AG09319 (cell line): ENCODE measurements at regions not wholly inside any gene's neighbourhood (a gene's known extent, or its start where the extent isn't known, plus 50 kb on each side); places are given as distances from the start of the nearest gene placed in this dataset.

Experiments used
- DNase-seq: peaks from one replicate; pipeline ENCODE4 v3.0.0-alpha.2; 2010; ENCODE audit warnings: low read depth; ENCODE audit errors: extremely low read depth
- CTCF ChIP-seq: IDR thresholded peaks from 2 replicates; pipeline ENCODE4 v1.5.1; 2011; ENCODE audit warnings: low read depth, mild to moderate bottlenecking, inconsistent platforms, low read length, moderate library complexity

GRCh38 chr18:39524370-39524769 lies 1958.8 kb upstream of the CELF4 start:
- no peak for DNase-seq
- no peak for TF ChIP-seq CTCF

GRCh38 chr18:39523281-39523680 lies 1957.7 kb upstream of the CELF4 start:
- DNase-seq, result no peak
- no peak for TF ChIP-seq CTCF

- no peak for DNase-seq
- no peak for TF ChIP-seq CTCF
These were observed 1955.6 kb upstream of the CELF4 start for GRCh38 chr18:39521164-39521563.

GRCh38 chr18:39519741-39520140 lies 1954.1 kb upstream of the CELF4 start:
- TF ChIP-seq CTCF, result no peak
- DNase-seq, result no peak

- TF ChIP-seq CTCF, result no peak
- DNase-seq, result no peak
These were observed 1949.7 kb upstream of the CELF4 start for GRCh38 chr18:39515299-39515698.

GRCh38 chr18:39513186-39513585 lies 1947.6 kb upstream of the CELF4 start:
- DNase-seq, result no peak
- no peak for TF ChIP-seq CTCF

- TF ChIP-seq CTCF, result no peak
- no peak for DNase-seq
These were observed 1941.2 kb upstream of the CELF4 start for GRCh38 chr18:39506581-39507330.
